Astrocyte (in vitro differentiated cells and primary cell): ENCODE measurements at regions not wholly inside any gene's neighbourhood (a gene's known extent, or its start where the extent isn't known, plus 50 kb on each side); places are given as distances from the start of the nearest gene placed in this dataset.

Source experiments
- DNase-seq: peaks from one replicate; pipeline ENCODE4 v3.0.0-alpha.2; 2010; ENCODE audit warnings: low read depth
- FAIRE-seq: peaks from 2 replicates; lab custom pipeline; 2011; peaks lifted over from hg19 to GRCh38; lab: Jason Lieb, UNC
- H2AFZ ChIP-seq: 2 replicates; pipeline ENCODE4 v1.6.0; 2012; ENCODE audit warnings: low read depth, low read length, inconsistent platforms
- H3K27ac ChIP-seq: 2 replicates; pipeline ENCODE4 v1.5.1; 2011; ENCODE audit warnings: low read depth, low read length, inconsistent platforms
- H3K27me3 ChIP-seq: 2 replicates; pipeline ENCODE4 v1.6.0; 2011; ENCODE audit warnings: low read length, inconsistent platforms; ENCODE audit not compliant: insufficient read depth
- H3K36me3 ChIP-seq: 2 replicates; pipeline ENCODE4 v1.5.1; 2011; ENCODE audit warnings: low read length, inconsistent platforms; ENCODE audit not compliant: insufficient read depth
- H3K4me1 ChIP-seq: 2 replicates; pipeline ENCODE4 v1.5.1; 2011; ENCODE audit warnings: low read length, inconsistent platforms; ENCODE audit not compliant: insufficient read depth
- H3K4me2 ChIP-seq: 2 replicates; pipeline ENCODE4 v1.6.0; 2012; ENCODE audit warnings: low read length, inconsistent platforms
- H3K4me3 ChIP-seq: 2 replicates; pipeline ENCODE4 v1.5.1; 2011; ENCODE audit warnings: low read depth, mild to moderate bottlenecking, low read length, inconsistent platforms; ENCODE audit not compliant: insufficient read depth
- H3K79me2 ChIP-seq: 2 replicates; pipeline ENCODE4 v1.6.0; 2012; ENCODE audit warnings: mild to moderate bottlenecking, low read length, inconsistent platforms; ENCODE audit not compliant: insufficient read depth
- H3K9ac ChIP-seq: 2 replicates; pipeline ENCODE4 v1.6.0; 2012; ENCODE audit warnings: mild to moderate bottlenecking, low read length, inconsistent platforms
- H3K9me3 ChIP-seq: 2 replicates; pipeline ENCODE4 v1.5.1; 2012; ENCODE audit warnings: low read depth, mild to moderate bottlenecking, low read length, inconsistent platforms; ENCODE audit not compliant: insufficient read depth
- H4K20me1 ChIP-seq: 2 replicates; pipeline ENCODE4 v1.6.0; 2012; ENCODE audit warnings: low read length, inconsistent platforms; ENCODE audit not compliant: insufficient read depth
- H3K27ac Mint-ChIP-seq: one replicate; pipeline ENCODE4 v1.8.0; 2021; ENCODE audit warnings: mild to moderate bottlenecking, mixed read lengths; ENCODE audit not compliant: unreplicated experiment
- H3K27me3 Mint-ChIP-seq: one replicate; pipeline ENCODE4 v1.8.0; 2021; ENCODE audit warnings: low read depth, mixed read lengths; ENCODE audit not compliant: unreplicated experiment
- H3K36me3 Mint-ChIP-seq: one replicate; pipeline ENCODE4 v1.8.0; 2021; ENCODE audit warnings: low read depth, mixed read lengths; ENCODE audit not compliant: unreplicated experiment
- H3K4me1 Mint-ChIP-seq: one replicate; pipeline ENCODE4 v1.8.0; 2021; ENCODE audit warnings: low read depth, mixed read lengths; ENCODE audit not compliant: unreplicated experiment
- H3K4me3 Mint-ChIP-seq: one replicate; pipeline ENCODE4 v1.8.0; 2021; ENCODE audit warnings: mild to moderate bottlenecking, moderate library complexity, mixed read lengths; ENCODE audit not compliant: unreplicated experiment
- H3K9me3 Mint-ChIP-seq: one replicate; pipeline ENCODE4 v1.8.0; 2021; ENCODE audit warnings: mild to moderate bottlenecking, mixed read lengths; ENCODE audit not compliant: unreplicated experiment
- CTCF ChIP-seq: IDR thresholded peaks from 2 replicates; pipeline ENCODE4 v1.5.1; 2011; ENCODE audit warnings: low read depth, mild to moderate bottlenecking, inconsistent platforms, low read length, moderate library complexity; ENCODE audit not compliant: insufficient read depth
- EZH2 ChIP-seq: IDR thresholded peaks from 2 replicates; pipeline ENCODE4 v1.6.1; 2012; ENCODE audit warnings: mild to moderate bottlenecking, low read length, inconsistent platforms; ENCODE audit not compliant: insufficient read depth

GRCh38 chr4:83833920-83834319 is 298.0 kb downstream of the GPAT3 start:
- no peaks in the 10 kb centered on the region for H3K36me3 Mint-ChIP-seq
- Histone ChIP-seq H3K4me3 (no peak overlapping the region), H3K79me2 (no peaks in the 10 kb centered on the region), H3K4me1 (no peaks in the 10 kb centered on the region), H3K27me3 (no peaks in the 10 kb centered on the region), H3K4me2 (no peak overlapping the region), H3K27ac (no peak overlapping the region), H3K9ac (no peak overlapping the region), H2AFZ (no peak overlapping the region), H3K9me3 (no peaks in the 10 kb centered on the region), H3K36me3 (no peaks in the 10 kb centered on the region), H4K20me1 (no peaks in the 10 kb centered on the region)
- no peak for FAIRE-seq
- no peak overlapping the region for H3K27ac Mint-ChIP-seq
- no peak overlapping the region for H3K4me3 Mint-ChIP-seq
- no peak for DNase-seq
- no peak for TF ChIP-seq EZH2
- no peak for TF ChIP-seq CTCF
- no peaks in the 10 kb centered on the region for H3K9me3 Mint-ChIP-seq
- H3K4me1 Mint-ChIP-seq = no peaks in the 10 kb centered on the region
- no peaks in the 10 kb centered on the region for H3K27me3 Mint-ChIP-seq

- no peak for TF ChIP-seq CTCF
- no peak for TF ChIP-seq EZH2
- Histone ChIP-seq H3K79me2 (no peaks in the 10 kb centered on the region), H3K9me3 (no peaks in the 10 kb centered on the region), H3K4me3 (no peak overlapping the region), H3K4me2 (no peak overlapping the region), H3K4me1 (no peaks in the 10 kb centered on the region), H3K27me3 (no peaks in the 10 kb centered on the region), H4K20me1 (no peaks in the 10 kb centered on the region), H2AFZ (no peak overlapping the region), H3K36me3 (no peaks in the 10 kb centered on the region), H3K27ac (no peak overlapping the region), H3K9ac (no peak overlapping the region)
- H3K27me3 Mint-ChIP-seq = no peaks in the 10 kb centered on the region
- no peak for FAIRE-seq
- no peaks in the 10 kb centered on the region for H3K9me3 Mint-ChIP-seq
- H3K27ac Mint-ChIP-seq = no peak overlapping the region
- no peaks in the 10 kb centered on the region for H3K4me1 Mint-ChIP-seq
- H3K4me3 Mint-ChIP-seq = no peak overlapping the region
- no peaks in the 10 kb centered on the region for H3K36me3 Mint-ChIP-seq
- DNase-seq = no peak
Measured at GRCh38 chr4:83832110-83832825, 296.4 kb downstream of the GPAT3 start.

GRCh38 chr4:83831588-83831987 is 295.7 kb downstream of the GPAT3 start:
- FAIRE-seq (no peak), DNase-seq (peak; percentile 37)
- H3K27ac ChIP-seq = no peak overlapping the region
- TF ChIP-seq EZH2 (no peak), CTCF (no peak)
- no peaks in the 10 kb centered on the region for H4K20me1 ChIP-seq
- Mint-ChIP-seq H3K36me3 (no peaks in the 10 kb centered on the region), H3K27me3 (no peaks in the 10 kb centered on the region), H3K9me3 (no peaks in the 10 kb centered on the region), H3K4me3 (no peak overlapping the region), H3K27ac (no peak overlapping the region), H3K4me1 (no peaks in the 10 kb centered on the region)
- no peaks in the 10 kb centered on the region for H3K9me3 ChIP-seq
- no peak overlapping the region for H2AFZ ChIP-seq
- H3K27me3 ChIP-seq = no peaks in the 10 kb centered on the region
- no peaks in the 10 kb centered on the region for H3K36me3 ChIP-seq
- H3K79me2 ChIP-seq = no peaks in the 10 kb centered on the region
- no peak overlapping the region for H3K9ac ChIP-seq
- no peaks in the 10 kb centered on the region for H3K4me1 ChIP-seq
- H3K4me2 ChIP-seq = no peak overlapping the region
- no peak overlapping the region for H3K4me3 ChIP-seq
